ENCODE measurements at regions not wholly inside any gene's neighbourhood (a gene's known extent, or its start where the extent isn't known, plus 50 kb on each side); places are given as distances from the start of the nearest gene placed in this dataset.

DNA sequence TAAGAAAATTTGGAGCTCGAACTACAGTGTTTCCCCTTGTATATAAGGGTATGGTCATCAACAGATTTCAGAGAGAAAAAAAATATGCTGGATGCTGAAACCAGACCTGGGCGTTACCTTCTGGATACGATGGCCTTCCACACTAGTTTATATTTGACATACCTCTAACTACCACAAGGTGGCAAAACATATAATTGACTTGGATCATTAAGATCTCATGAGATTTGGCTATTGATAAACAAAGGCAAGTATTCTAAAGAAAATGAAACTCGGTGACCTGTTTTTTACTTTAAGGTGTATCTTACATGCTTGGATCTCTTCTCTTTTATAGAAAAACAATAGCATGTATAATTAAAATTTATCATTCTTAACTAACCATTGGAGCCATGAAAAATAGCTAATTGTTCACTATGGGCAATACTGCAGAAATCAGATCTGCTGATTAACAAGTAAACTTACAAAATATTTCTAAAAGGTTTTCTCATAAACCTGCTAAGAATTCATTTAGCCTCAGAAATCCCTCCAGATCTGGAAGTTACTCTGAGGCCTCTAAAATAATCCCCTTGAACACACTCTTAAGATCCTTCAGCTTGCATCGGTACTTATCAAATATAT lies 300.6 kb upstream of the KCNH8 start:
- WGBS, 2 donors, result 38 to 55% methylated on average over 5 of the region's 5 CpGs
- Histone ChIP-seq H3K36me3 (no peaks in the 10 kb centered on the region), H3K4me1 (peaks cover 0 to 7% (median 0%) of the 10 kb centered on the region in 4 donors), H3K4me3 (no peak overlapping the region), H3K27me3 (no peaks in the 10 kb centered on the region), H3K9me3 (no peaks in the 10 kb centered on the region), H3K27ac (no peak overlapping the region)
- intact Hi-C loops (cut with DNase I), result no loop called here
- DNase-seq, result no peak
- TF ChIP-seq, protein P1, sequence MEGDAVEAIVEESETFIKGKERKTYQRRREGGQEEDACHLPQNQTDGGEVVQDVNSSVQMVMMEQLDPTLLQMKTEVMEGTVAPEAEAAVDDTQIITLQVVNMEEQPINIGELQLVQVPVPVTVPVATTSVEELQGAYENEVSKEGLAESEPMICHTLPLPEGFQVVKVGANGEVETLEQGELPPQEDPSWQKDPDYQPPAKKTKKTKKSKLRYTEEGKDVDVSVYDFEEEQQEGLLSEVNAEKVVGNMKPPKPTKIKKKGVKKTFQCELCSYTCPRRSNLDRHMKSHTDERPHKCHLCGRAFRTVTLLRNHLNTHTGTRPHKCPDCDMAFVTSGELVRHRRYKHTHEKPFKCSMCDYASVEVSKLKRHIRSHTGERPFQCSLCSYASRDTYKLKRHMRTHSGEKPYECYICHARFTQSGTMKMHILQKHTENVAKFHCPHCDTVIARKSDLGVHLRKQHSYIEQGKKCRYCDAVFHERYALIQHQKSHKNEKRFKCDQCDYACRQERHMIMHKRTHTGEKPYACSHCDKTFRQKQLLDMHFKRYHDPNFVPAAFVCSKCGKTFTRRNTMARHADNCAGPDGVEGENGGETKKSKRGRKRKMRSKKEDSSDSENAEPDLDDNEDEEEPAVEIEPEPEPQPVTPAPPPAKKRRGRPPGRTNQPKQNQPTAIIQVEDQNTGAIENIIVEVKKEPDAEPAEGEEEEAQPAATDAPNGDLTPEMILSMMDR (IDR thresholded peaks at IDR 0.05), result peak in 1 of 4 experiments; percentile 20
- no peak for TF ChIP-seq POLR2AphosphoS5 (IDR thresholded peaks at IDR 0.05)
- TF ChIP-seq POLR2A (IDR thresholded peaks at IDR 0.05), result no peak
- no peak for TF ChIP-seq EP300 (IDR thresholded peaks at IDR 0.05)

DNA sequence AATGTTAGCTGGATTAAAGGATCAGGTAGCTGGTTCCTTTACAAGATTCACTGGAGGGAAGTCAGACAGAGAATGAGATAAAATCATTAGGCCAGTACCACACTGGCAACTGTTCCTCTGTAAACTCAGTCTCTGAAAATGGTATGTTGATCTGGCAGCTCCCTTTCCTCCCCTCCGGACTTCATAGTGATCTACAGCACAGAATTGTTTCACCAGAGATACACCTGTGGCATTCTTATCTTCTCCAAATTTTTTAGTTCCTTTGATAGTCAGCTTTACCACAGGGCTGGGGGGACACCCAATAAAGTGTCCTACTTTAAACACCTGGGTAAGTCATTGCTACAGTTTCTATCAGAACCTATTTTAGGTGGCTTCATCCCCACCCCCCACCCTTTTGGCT lies 304.3 kb upstream of the KCNH8 start:
- no peaks in the 10 kb centered on the region for H3K36me3 ChIP-seq
- peaks cover 0 to 20% (median 0%) of the 10 kb centered on the region in 4 donors for H3K4me1 ChIP-seq

DNA sequence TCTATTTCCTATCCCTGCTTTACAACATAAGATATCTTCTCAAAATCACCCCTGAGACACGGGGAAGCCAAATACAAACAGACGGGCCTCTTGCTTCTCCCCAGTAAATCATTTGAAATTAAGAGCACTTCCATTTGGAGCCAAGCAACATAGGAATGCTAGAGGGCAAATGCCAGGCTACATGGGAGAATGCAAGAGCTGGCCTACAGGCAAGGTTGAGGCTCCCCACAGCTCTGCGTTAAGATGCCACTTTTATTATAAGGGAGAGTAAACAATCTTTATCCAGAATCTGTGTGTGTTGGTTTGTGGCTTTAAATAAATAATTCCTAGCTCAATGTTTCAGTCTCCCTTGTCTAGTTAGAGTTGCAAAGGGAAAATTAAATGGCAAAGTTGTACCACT lies 305.1 kb upstream of the KCNH8 start:
- no peak overlapping the region for H3K4me3 ChIP-seq
- 66 to 67% methylated on average over 3 of the region's 3 CpGs for WGBS, 2 donors
- no peaks in the 10 kb centered on the region for H3K36me3 ChIP-seq
- peaks cover 0 to 20% (median 0%) of the 10 kb centered on the region in 4 donors for H3K4me1 ChIP-seq
- H3K27ac ChIP-seq, result no peak overlapping the region
- intact Hi-C loops (cut with DNase I), result no loop called here
- no peak for DNase-seq
- TF ChIP-seq POLR2A (IDR thresholded peaks at IDR 0.05) (no peak), POLR2AphosphoS5 (IDR thresholded peaks at IDR 0.05) (no peak), EP300 (IDR thresholded peaks at IDR 0.05) (no peak)
- TF ChIP-seq, protein P1 (IDR thresholded peaks at IDR 0.05), result no peak
- no peaks in the 10 kb centered on the region for H3K9me3 ChIP-seq
- no peaks in the 10 kb centered on the region for H3K27me3 ChIP-seq

More for the DNA sequence above, 304.3 kb upstream of the KCNH8 start:
- Histone ChIP-seq H3K9me3 (no peaks in the 10 kb centered on the region), H3K27ac (no peak overlapping the region), H3K27me3 (no peaks in the 10 kb centered on the region), H3K4me3 (no peak overlapping the region)
- intact Hi-C loops (cut with DNase I), result no loop called here
- DNase-seq, result no peak
- WGBS, 2 donors, result 59 to 63% methylated on average over 1 of the region's 1 CpG
- TF ChIP-seq POLR2A (IDR thresholded peaks at IDR 0.05) (no peak), POLR2AphosphoS5 (IDR thresholded peaks at IDR 0.05) (no peak), EP300 (IDR thresholded peaks at IDR 0.05) (no peak)
- TF ChIP-seq, protein P1 (IDR thresholded peaks at IDR 0.05), result no peak

DNA sequence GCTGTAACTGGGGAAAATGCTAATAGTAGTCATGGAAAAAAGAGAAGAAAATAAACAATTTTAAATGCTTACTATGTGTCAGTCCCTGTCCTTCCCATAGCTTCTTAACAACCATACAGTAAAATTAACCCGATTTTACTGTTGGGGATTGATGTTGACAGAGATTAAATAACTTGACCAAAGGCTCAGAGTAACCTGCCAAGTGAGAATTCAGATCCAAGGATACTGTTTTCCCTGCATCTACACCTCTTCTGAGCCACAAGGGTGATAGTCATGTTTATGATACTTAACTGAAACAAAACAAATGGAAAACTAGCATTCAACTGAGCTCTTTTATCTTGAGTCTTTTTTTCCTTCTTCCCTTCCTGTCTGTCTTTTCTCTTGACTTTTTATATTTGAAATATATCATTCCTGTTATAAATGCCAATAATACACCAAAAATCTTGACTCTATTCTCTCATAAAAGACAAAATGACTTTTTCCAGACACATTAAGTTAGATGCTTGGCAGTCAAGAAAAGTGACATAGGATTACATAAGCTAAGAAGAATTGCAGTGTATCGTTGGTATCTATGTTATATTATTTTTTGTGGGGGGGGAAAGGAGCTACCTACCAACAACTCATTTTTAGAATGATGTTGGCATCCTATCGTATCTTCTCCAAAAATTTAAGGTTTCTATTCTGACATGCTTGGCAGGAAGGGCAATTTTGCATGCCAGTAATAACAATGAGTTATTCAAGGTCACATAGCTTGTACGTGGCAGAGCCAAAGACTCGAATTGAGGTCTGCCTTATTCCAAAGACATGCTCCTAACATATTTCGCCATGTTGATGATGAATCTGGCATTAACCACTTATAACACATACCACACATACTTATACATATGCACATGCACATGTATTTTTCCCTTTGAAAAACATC lies 306.6 kb upstream of the KCNH8 start:
- DNase-seq, result no peak
- Histone ChIP-seq H3K4me1 (peaks cover 0 to 20% (median 0%) of the 10 kb centered on the region in 4 donors), H3K4me3 (no peak overlapping the region), H3K27ac (no peak overlapping the region), H3K9me3 (no peaks in the 10 kb centered on the region), H3K27me3 (no peaks in the 10 kb centered on the region), H3K36me3 (no peaks in the 10 kb centered on the region)
- intact Hi-C loops (cut with DNase I), result no loop called here
- TF ChIP-seq EP300 (IDR thresholded peaks at IDR 0.05) (no peak), POLR2AphosphoS5 (IDR thresholded peaks at IDR 0.05) (no peak), POLR2A (IDR thresholded peaks at IDR 0.05) (no peak)
- TF ChIP-seq, protein P1 (IDR thresholded peaks at IDR 0.05), result no peak
- 70 to 82% methylated on average over 6 of the region's 6 CpGs for WGBS, 2 donors

All from sigmoid colon (tissue), 6 donors.